ENCODE measurements at regions not wholly inside any gene's neighbourhood (a gene's known extent, or its start where the extent isn't known, plus 50 kb on each side); places are given as distances from the start of the nearest gene placed in this dataset.
"Not testable (repeated sequence)": the region's sequence is repeated elsewhere in the genome, so short reads cannot be mapped to it uniquely, and the experiment has no call there.

GRCh38 chr15:29988701-29989100 lies 94.1 kb upstream of the GOLGA8J start:
- H3K9me3 ChIP-seq (ENCODE audit: control insufficient read depth, insufficient read depth, low read length) = no peaks in the 10 kb centered on the region
- ChIA-PET CTCF (interaction anchor here (1.2 kb wide), 1 partner anchor 849 kb away, joined by 3 read pairs; no protein-coding TSS in a partner anchor), POLR2A (interaction anchor here (1.0 kb wide), 1 partner anchor 64 kb away, joined by 3 read pairs; no protein-coding TSS in a partner anchor)
- TF ChIP-seq, protein P1, sequence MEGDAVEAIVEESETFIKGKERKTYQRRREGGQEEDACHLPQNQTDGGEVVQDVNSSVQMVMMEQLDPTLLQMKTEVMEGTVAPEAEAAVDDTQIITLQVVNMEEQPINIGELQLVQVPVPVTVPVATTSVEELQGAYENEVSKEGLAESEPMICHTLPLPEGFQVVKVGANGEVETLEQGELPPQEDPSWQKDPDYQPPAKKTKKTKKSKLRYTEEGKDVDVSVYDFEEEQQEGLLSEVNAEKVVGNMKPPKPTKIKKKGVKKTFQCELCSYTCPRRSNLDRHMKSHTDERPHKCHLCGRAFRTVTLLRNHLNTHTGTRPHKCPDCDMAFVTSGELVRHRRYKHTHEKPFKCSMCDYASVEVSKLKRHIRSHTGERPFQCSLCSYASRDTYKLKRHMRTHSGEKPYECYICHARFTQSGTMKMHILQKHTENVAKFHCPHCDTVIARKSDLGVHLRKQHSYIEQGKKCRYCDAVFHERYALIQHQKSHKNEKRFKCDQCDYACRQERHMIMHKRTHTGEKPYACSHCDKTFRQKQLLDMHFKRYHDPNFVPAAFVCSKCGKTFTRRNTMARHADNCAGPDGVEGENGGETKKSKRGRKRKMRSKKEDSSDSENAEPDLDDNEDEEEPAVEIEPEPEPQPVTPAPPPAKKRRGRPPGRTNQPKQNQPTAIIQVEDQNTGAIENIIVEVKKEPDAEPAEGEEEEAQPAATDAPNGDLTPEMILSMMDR (IDR thresholded peaks at IDR 0.05; ENCODE audit: low read depth, low read length) = no peak
- H3K27ac ChIP-seq (ENCODE audit: low read depth, low read length) = no peak overlapping the region
- peaks cover 1% of the 10 kb centered on the region for H3K27me3 ChIP-seq (ENCODE audit: control insufficient read depth, insufficient read depth, low read length)
- H3K4me3 ChIP-seq (ENCODE audit: low read depth, low read length) = no peak overlapping the region
- DNase-seq (ENCODE audit: low read depth, low spot score) = no peak

GRCh38 chr15:29986946-29987345 lies 95.8 kb upstream of the GOLGA8J start:
- ChIA-PET POLR2A (no interaction called here), CTCF (no interaction called here)
- no peak for DNase-seq (ENCODE audit: low read depth, low spot score)
- H3K4me3 ChIP-seq (ENCODE audit: low read depth, low read length) = no peak overlapping the region
- H3K9me3 ChIP-seq (ENCODE audit: control insufficient read depth, insufficient read depth, low read length) = no peaks in the 10 kb centered on the region
- no peak overlapping the region for H3K27ac ChIP-seq (ENCODE audit: low read depth, low read length)
- no peaks in the 10 kb centered on the region for H3K27me3 ChIP-seq (ENCODE audit: control insufficient read depth, insufficient read depth, low read length)
- TF ChIP-seq, protein P1 (IDR thresholded peaks at IDR 0.05; ENCODE audit: low read depth, low read length) = no peak

DNA sequence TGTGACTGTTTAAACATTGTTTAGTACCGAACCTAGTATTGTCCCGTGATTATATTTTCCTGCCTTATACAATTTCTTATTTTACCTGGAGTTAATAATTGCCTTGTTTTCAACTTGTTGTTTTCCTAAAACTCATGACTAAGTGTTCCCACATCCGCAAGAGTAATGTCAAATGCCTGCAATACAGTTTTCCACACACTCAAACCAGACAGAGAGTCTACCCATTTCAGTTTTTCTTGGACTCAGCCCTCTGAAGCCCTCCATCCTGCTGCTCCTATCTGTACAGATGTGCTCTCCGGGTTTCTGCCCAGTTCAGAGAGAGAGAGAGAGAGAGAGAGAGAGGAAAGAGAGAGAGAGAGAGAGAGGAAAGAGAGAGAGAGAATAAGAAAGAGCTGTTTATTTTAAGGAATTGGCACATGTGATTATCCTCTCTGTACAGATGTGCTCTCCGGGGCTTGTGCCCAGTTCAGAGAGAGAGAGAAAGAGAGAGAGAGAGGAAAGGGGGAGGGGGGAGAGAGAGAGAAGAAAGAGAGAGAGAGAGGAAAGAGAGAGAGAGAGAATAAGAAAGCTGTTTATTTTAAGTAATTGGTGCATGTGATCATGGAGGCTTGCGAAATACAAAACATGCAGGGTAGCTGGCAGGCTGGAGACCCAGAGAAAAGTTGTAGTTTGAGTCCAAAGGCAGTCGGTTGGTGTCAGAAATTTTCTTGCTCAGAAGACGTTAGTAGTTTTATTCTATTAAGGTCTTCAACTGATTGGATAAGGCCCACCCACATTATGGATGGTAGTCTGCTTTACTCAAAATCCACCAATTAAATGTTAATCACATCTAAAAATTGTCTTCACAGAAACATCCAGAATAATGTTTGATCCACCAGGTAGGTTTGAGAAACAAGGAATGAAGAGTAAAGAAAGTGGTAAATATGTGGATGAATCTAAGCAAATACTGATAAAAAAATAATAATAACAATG lies 104.1 kb upstream of the GOLGA8J start:
- Histone ChIP-seq H3K4me3 (ENCODE audit: low read depth, low read length) (no peak overlapping the region), H3K9me3 (ENCODE audit: control insufficient read depth, insufficient read depth, low read length) (no peaks in the 10 kb centered on the region; the same call in 1 of the 2 replicates), H3K27ac (ENCODE audit: low read depth, low read length) (no peak overlapping the region), H3K27me3 (ENCODE audit: control insufficient read depth, insufficient read depth, low read length) (peaks cover 2% of the 10 kb centered on the region)
- DNase-seq (ENCODE audit: low read depth, low spot score) = no peak
- ChIA-PET CTCF (interaction anchor here (1.8 kb wide), 1 partner anchor 64 kb away, joined by 5 read pairs; no protein-coding TSS in a partner anchor), POLR2A (interaction anchor here (1.0 kb wide), 1 partner anchor 229 kb away, joined by 4 read pairs; no protein-coding TSS in a partner anchor)
- TF ChIP-seq, protein P1 (IDR thresholded peaks at IDR 0.05; ENCODE audit: low read depth, low read length) = no peak

- H3K27ac ChIP-seq (ENCODE audit: low read depth, low read length); DNase-seq (ENCODE audit: low read depth, low spot score); CTCF ChIA-PET; POLR2A ChIA-PET; H3K4me3 ChIP-seq (ENCODE audit: low read depth, low read length); H3K9me3 ChIP-seq (ENCODE audit: control insufficient read depth, insufficient read depth, low read length): not testable (repeated sequence)
- peaks cover 33% of the 10 kb centered on the region for H3K27me3 ChIP-seq (ENCODE audit: control insufficient read depth, insufficient read depth, low read length)
Observed at GRCh38 chr15:29974056-29974455, 108.7 kb upstream of the GOLGA8J start.

- POLR2A ChIA-PET = no interaction called here
- Histone ChIP-seq H3K27me3 (ENCODE audit: control insufficient read depth, insufficient read depth, low read length) (peaks cover 45% of the 10 kb centered on the region), H3K9me3 (ENCODE audit: control insufficient read depth, insufficient read depth, low read length) (no peaks in the 10 kb centered on the region), H3K4me3 (ENCODE audit: low read depth, low read length) (no peak overlapping the region), H3K27ac (ENCODE audit: low read depth, low read length) (no peak overlapping the region)
- DNase-seq (ENCODE audit: low read depth, low spot score) = no peak
- TF ChIP-seq, protein P1 (IDR thresholded peaks at IDR 0.05; ENCODE audit: low read depth, low read length) = no peak
- CTCF ChIA-PET = no interaction called here
Observed at GRCh38 chr15:29972051-29972450, 110.7 kb upstream of the GOLGA8J start.

All from AG04450 (cell line).